KMS-11 (cell line): ENCODE measurements at regions not wholly inside any gene's neighbourhood (a gene's known extent, or its start where the extent isn't known, plus 50 kb on each side); places are given as distances from the start of the nearest gene placed in this dataset.

Source experiments
- H2AFZ ChIP-seq: fragments of 200-600 bp; sonication (generic); 2 replicates; pipeline ENCODE4 v1.6.1; 2016; ENCODE audit warnings: antibody characterized with exemption, mixed run types, low read depth
- H3K27ac ChIP-seq: fragments of 200-600 bp; sonication (generic); 2 replicates; pipeline ENCODE4 v1.6.1; 2016; ENCODE audit warnings: mild to moderate bottlenecking, mixed run types
- H3K27me3 ChIP-seq: fragments of 200-600 bp; sonication (generic); 2 replicates; pipeline ENCODE4 v1.6.1; 2017; ENCODE audit warnings: mild to moderate bottlenecking, low read depth, mixed run types, moderate library complexity; ENCODE audit not compliant: insufficient read depth
- H3K36me3 ChIP-seq: fragments of 200-600 bp; sonication (generic); 2 replicates; pipeline ENCODE4 v1.6.1; 2017; ENCODE audit warnings: mild to moderate bottlenecking, mixed run types; ENCODE audit not compliant: insufficient read depth
- H3K4me1 ChIP-seq: fragments of 200-600 bp; sonication (generic); 2 replicates; pipeline ENCODE4 v1.6.1; 2016; ENCODE audit warnings: mild to moderate bottlenecking, low read depth, mixed run types; ENCODE audit not compliant: poor library complexity, severe bottlenecking
- H3K4me2 ChIP-seq: fragments of 200-600 bp; sonication (generic); 2 replicates; pipeline ENCODE4 v1.7.0; 2016; ENCODE audit warnings: mild to moderate bottlenecking, mixed run types
- H3K4me3 ChIP-seq: fragments of 200-600 bp; sonication (generic); IDR thresholded peaks from 2 replicates; pipeline ENCODE4 v1.6.1; 2017; ENCODE audit warnings: low read depth, low read length, mixed read lengths; ENCODE audit not compliant: insufficient read depth
- H3K79me2 ChIP-seq: fragments of 200-600 bp; sonication (generic); 2 replicates; pipeline ENCODE4 v1.6.1; 2016; ENCODE audit warnings: low read depth, mixed run types; ENCODE audit not compliant: insufficient read depth
- H3K9ac ChIP-seq: fragments of 200-600 bp; sonication (generic); 2 replicates; pipeline ENCODE4 v1.6.1; 2016; ENCODE audit warnings: mild to moderate bottlenecking, mixed run types
- H4K20me1 ChIP-seq: fragments of 200-600 bp; sonication (generic); 2 replicates; pipeline ENCODE4 v1.6.1; 2016; ENCODE audit warnings: mild to moderate bottlenecking, mixed run types; ENCODE audit not compliant: insufficient read depth
- TF ChIP-seq, protein P1 (sequence below): fragments of 200-600 bp; sonication (generic); conservative IDR thresholded peaks from 2 replicates; pipeline ENCODE4 v1.6.1; 2017; ENCODE audit warnings: low read depth, mild to moderate bottlenecking, antibody characterized with exemption, low read length, moderate library complexity, mixed read lengths

- no peak overlapping the region for H2AFZ ChIP-seq
- H3K27me3 ChIP-seq, result no peaks in the 10 kb centered on the region
- no peaks in the 10 kb centered on the region for H3K36me3 ChIP-seq
- H3K9ac ChIP-seq, result no peak overlapping the region
- no peak overlapping the region for H3K27ac ChIP-seq
- TF ChIP-seq, protein P1, sequence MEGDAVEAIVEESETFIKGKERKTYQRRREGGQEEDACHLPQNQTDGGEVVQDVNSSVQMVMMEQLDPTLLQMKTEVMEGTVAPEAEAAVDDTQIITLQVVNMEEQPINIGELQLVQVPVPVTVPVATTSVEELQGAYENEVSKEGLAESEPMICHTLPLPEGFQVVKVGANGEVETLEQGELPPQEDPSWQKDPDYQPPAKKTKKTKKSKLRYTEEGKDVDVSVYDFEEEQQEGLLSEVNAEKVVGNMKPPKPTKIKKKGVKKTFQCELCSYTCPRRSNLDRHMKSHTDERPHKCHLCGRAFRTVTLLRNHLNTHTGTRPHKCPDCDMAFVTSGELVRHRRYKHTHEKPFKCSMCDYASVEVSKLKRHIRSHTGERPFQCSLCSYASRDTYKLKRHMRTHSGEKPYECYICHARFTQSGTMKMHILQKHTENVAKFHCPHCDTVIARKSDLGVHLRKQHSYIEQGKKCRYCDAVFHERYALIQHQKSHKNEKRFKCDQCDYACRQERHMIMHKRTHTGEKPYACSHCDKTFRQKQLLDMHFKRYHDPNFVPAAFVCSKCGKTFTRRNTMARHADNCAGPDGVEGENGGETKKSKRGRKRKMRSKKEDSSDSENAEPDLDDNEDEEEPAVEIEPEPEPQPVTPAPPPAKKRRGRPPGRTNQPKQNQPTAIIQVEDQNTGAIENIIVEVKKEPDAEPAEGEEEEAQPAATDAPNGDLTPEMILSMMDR, result no peak
- no peaks in the 10 kb centered on the region for H4K20me1 ChIP-seq
- no peak overlapping the region for H3K4me2 ChIP-seq
- no peaks in the 10 kb centered on the region for H3K79me2 ChIP-seq
- H3K4me1 ChIP-seq, result no peaks in the 10 kb centered on the region
- H3K4me3 ChIP-seq, result no peak overlapping the region
These were observed 407.1 kb downstream of the VPS13C start for GRCh38 chr15:61653110-61653509.

DNA sequence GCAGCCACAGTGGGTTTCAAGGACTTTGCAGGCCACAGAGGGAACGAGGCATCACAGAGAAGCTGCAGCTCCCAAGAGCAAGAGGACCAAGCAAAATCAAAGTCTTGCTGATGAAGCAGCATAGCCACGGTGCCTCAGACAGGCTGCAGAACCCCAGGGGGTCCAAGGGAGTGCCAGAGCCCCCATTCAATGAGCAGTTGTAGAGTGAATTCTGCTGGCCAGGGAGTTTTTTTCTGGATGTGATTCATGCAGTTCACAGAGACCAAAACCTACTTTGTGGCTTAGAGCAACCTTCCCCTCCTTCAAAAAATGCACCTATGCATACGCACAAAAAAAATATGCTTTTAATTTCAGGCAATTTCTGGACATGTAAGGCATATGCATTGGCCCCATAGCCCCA, 409.0 kb downstream of the VPS13C start:
- Histone ChIP-seq H2AFZ (no peak overlapping the region), H3K79me2 (no peaks in the 10 kb centered on the region), H3K36me3 (no peaks in the 10 kb centered on the region), H3K9ac (no peak overlapping the region), H3K4me1 (no peaks in the 10 kb centered on the region), H3K4me3 (no peak overlapping the region), H4K20me1 (no peaks in the 10 kb centered on the region), H3K27ac (no peak overlapping the region), H3K27me3 (no peaks in the 10 kb centered on the region), H3K4me2 (no peak overlapping the region)
- TF ChIP-seq, protein P1, result no peak

DNA sequence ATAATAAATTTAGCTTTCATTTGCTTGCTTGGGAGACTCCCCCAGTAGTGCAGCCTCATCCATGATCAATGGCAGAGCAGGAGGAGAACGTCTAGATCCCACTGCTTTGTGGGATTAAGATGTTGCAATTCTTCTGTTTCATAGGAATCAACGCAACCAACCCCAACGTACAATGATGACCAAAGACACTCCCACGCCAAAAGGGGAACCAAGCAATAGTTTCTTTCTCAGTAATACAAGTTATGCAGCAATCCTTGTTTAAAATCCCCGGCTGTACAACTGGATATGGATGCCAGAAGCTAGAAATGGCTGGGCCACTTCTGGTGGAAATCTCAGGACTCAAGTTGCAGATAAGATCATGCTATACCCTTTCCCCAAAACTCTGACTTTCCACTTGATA, 411.2 kb downstream of the VPS13C start:
- Histone ChIP-seq H3K4me1 (no peaks in the 10 kb centered on the region), H3K36me3 (no peaks in the 10 kb centered on the region), H3K27ac (no peak overlapping the region), H3K79me2 (no peaks in the 10 kb centered on the region), H3K4me2 (no peak overlapping the region), H3K27me3 (no peaks in the 10 kb centered on the region), H2AFZ (no peak overlapping the region), H3K9ac (no peak overlapping the region), H3K4me3 (no peak overlapping the region), H4K20me1 (no peaks in the 10 kb centered on the region)
- TF ChIP-seq, protein P1, result no peak

- Histone ChIP-seq H4K20me1 (no peaks in the 10 kb centered on the region), H3K27me3 (no peaks in the 10 kb centered on the region), H3K4me2 (no peak overlapping the region), H3K4me3 (no peak overlapping the region), H2AFZ (no peak overlapping the region), H3K36me3 (no peaks in the 10 kb centered on the region), H3K27ac (no peak overlapping the region), H3K9ac (no peak overlapping the region), H3K79me2 (no peaks in the 10 kb centered on the region), H3K4me1 (no peaks in the 10 kb centered on the region)
- TF ChIP-seq, protein P1, result no peak
These were observed 415.4 kb upstream of the RORA start for GRCh38 chr15:61644550-61644949.
